ENCODE measurements at regions not wholly inside any gene's neighbourhood (a gene's known extent, or its start where the extent isn't known, plus 50 kb on each side); places are given as distances from the start of the nearest gene placed in this dataset.

GRCh38 chr9:88754452-88754851, 219.5 kb downstream of the NXNL2 start:
- no peaks in the 10 kb centered on the region for H3K27me3 ChIP-seq (ENCODE audit: insufficient read depth)
- WGBS (ENCODE audit: low lambda C conversion rate) = 92% methylated on average over 10 of the region's 13 CpGs
- H2AFZ ChIP-seq (ENCODE audit: low read depth) = no peak overlapping the region
- TF ChIP-seq EZH2phosphoT487 (IDR thresholded peaks at IDR 0.05; ENCODE audit: borderline replicate concordance, low read depth) = no peak
- TF ChIP-seq, protein P1, sequence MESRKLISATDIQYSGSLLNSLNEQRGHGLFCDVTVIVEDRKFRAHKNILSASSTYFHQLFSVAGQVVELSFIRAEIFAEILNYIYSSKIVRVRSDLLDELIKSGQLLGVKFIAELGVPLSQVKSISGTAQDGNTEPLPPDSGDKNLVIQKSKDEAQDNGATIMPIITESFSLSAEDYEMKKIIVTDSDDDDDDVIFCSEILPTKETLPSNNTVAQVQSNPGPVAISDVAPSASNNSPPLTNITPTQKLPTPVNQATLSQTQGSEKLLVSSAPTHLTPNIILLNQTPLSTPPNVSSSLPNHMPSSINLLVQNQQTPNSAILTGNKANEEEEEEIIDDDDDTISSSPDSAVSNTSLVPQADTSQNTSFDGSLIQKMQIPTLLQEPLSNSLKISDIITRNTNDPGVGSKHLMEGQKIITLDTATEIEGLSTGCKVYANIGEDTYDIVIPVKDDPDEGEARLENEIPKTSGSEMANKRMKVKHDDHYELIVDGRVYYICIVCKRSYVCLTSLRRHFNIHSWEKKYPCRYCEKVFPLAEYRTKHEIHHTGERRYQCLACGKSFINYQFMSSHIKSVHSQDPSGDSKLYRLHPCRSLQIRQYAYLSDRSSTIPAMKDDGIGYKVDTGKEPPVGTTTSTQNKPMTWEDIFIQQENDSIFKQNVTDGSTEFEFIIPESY (IDR thresholded peaks at IDR 0.05; ENCODE audit: borderline replicate concordance, low read depth) = no peak
- no peak for TF ChIP-seq NRF1 (IDR thresholded peaks at IDR 0.05; ENCODE audit: low read depth, low read length)
- TF ChIP-seq MXI1 (IDR thresholded peaks at IDR 0.05; ENCODE audit: low read depth, low read length) = no peak
- no peak for TF ChIP-seq JUND (IDR thresholded peaks at IDR 0.05)
- no peak for TF ChIP-seq SIN3A (IDR thresholded peaks at IDR 0.05; ENCODE audit: borderline replicate concordance, low read depth, low read length)
- TF ChIP-seq, protein P2, sequence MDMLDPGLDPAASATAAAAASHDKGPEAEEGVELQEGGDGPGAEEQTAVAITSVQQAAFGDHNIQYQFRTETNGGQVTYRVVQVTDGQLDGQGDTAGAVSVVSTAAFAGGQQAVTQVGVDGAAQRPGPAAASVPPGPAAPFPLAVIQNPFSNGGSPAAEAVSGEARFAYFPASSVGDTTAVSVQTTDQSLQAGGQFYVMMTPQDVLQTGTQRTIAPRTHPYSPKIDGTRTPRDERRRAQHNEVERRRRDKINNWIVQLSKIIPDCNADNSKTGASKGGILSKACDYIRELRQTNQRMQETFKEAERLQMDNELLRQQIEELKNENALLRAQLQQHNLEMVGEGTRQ (IDR thresholded peaks at IDR 0.05; ENCODE audit: borderline replicate concordance, low read depth, low read length) = no peak
- no peak for TF ChIP-seq RAD21 (IDR thresholded peaks at IDR 0.05; ENCODE audit: low read length)
- no peak for TF ChIP-seq CHD2 (IDR thresholded peaks at IDR 0.05; ENCODE audit: low read length, partially characterized antibody)
- TF ChIP-seq, protein P3, sequence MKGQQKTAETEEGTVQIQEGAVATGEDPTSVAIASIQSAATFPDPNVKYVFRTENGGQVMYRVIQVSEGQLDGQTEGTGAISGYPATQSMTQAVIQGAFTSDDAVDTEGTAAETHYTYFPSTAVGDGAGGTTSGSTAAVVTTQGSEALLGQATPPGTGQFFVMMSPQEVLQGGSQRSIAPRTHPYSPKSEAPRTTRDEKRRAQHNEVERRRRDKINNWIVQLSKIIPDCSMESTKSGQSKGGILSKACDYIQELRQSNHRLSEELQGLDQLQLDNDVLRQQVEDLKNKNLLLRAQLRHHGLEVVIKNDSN (IDR thresholded peaks at IDR 0.05; ENCODE audit: borderline replicate concordance, low read depth) = no peak
- TF ChIP-seq MEF2A (IDR thresholded peaks at IDR 0.05; ENCODE audit: borderline replicate concordance, low read depth) = no peak
- TF ChIP-seq FOXM1 (IDR thresholded peaks at IDR 0.05; ENCODE audit: low read depth) = no peak
- no peak for TF ChIP-seq POLR2AphosphoS5 (IDR thresholded peaks at IDR 0.05; ENCODE audit: low read depth, low read length)
- no peak for TF ChIP-seq GABPA (IDR thresholded peaks at IDR 0.05; ENCODE audit: low read depth)
- TF ChIP-seq TAF1 (IDR thresholded peaks at IDR 0.05; ENCODE audit: borderline replicate concordance, low read depth, low read length) = no peak
- no peak for TF ChIP-seq FOXJ3 (CRISPR knock-in tag; IDR thresholded peaks at IDR 0.05)
- peaks cover 10% of the 10 kb centered on the region for H3F3A ChIP-seq (replicated peaks; ENCODE audit: insufficient read depth)
- CTCF ChIA-PET = interaction anchor here (1.2 to 2.4 kb wide), 3 partner anchors 10 to 53 kb away, joined by 3 to 10 read pairs (median 8); no protein-coding TSS in a partner anchor
- H3K9me3 ChIP-seq = no peaks in the 10 kb centered on the region
- no peak overlapping the region for H3K4me2 ChIP-seq
- H3K4me3 ChIP-seq (ENCODE audit: low read depth in 2 of 2, low read length in 1 of 2) = no peak overlapping the region
- no peaks in the 10 kb centered on the region for H3K79me2 ChIP-seq (ENCODE audit: insufficient read depth)
- H3K27ac ChIP-seq (ENCODE audit: low read depth in 2 of 2, low read length in 1 of 2) = peak overlapping the region in 1 of 2 experiments; percentile 98; a peak in 2 of 4 replicates
- no peaks in the 10 kb centered on the region for H3K9me2 ChIP-seq
- H3K4me1 ChIP-seq (ENCODE audit: control insufficient read depth in 1 of 2, insufficient read depth in 2 of 2, low read depth in 1 of 2, low read length in 1 of 2) = peaks cover 5 to 44% of the 10 kb centered on the region in 2 experiments; a peak in 3 of 4 replicates
- H3K9ac ChIP-seq = no peak overlapping the region
- H3K36me3 ChIP-seq (replicated peaks in 1 of 2; ENCODE audit: control insufficient read depth in 1 of 2, insufficient read depth in 2 of 2, low read length in 1 of 2) = no peaks in the 10 kb centered on the region
- H4K20me1 ChIP-seq (ENCODE audit: insufficient read depth) = no peaks in the 10 kb centered on the region
- DNase-seq = no peak
- POLR2A ChIA-PET = interaction anchor here (0.6 kb wide), 1 partner anchor 53 kb away, joined by 3 read pairs; no protein-coding TSS in a partner anchor
